T47D (cell line): ENCODE measurements at regions not wholly inside any gene's neighbourhood (a gene's known extent, or its start where the extent isn't known, plus 50 kb on each side); places are given as distances from the start of the nearest gene placed in this dataset.

Experiments
- DNase-seq, 2 experiments: peaks; one replicate each; pipeline versions ENCODE4 v3.0.0 to v3.0.0-alpha.2; 2011 to 2012; ENCODE audit warnings: low read depth in 1 of 2, low spot score in 1 of 2
- JUND ChIP-seq: IDR thresholded peaks from 2 replicates; pipeline ENCODE4 v1.6.1; 2012; ENCODE audit warnings: low read depth
- in situ Hi-C: cut with HindIII; loops from 2 replicates; pipeline ENCODE4 v1.10.0; 2016; ENCODE audit warnings: low sequenced_read_pairs, low pct_unique_long_range_greater_than_20kb

GRCh38 chr18:64718808-64719207 lies 569.9 kb upstream of the LINC00305 start:
- TF ChIP-seq JUND: no peak
- DNase-seq: no peak
- in situ Hi-C loops: no loop called here

GRCh38 chr18:64717026-64717425 lies 568.1 kb upstream of the LINC00305 start:
- in situ Hi-C loops: no loop called here
- TF ChIP-seq JUND: no peak
- DNase-seq: no peak

- in situ Hi-C loops: no loop called here
- no peak for TF ChIP-seq JUND
- DNase-seq: no peak
Observed at GRCh38 chr18:64714086-64714485, 565.2 kb upstream of the LINC00305 start.

- no peak for TF ChIP-seq JUND
- DNase-seq: no peak
- in situ Hi-C loops: no loop called here
Observed at GRCh38 chr18:64713284-64713683, 564.4 kb upstream of the LINC00305 start.

- in situ Hi-C loops: no loop called here
- no peak for DNase-seq
- no peak for TF ChIP-seq JUND
Observed at GRCh38 chr18:64712035-64712434, 563.1 kb upstream of the LINC00305 start.

GRCh38 chr18:64710105-64710861 lies 561.4 kb upstream of the LINC00305 start:
- DNase-seq: no peak
- TF ChIP-seq JUND: no peak
- in situ Hi-C loops: no loop called here

- in situ Hi-C loops: no loop called here
- DNase-seq: no peak
- TF ChIP-seq JUND: no peak
Observed at GRCh38 chr18:64707052-64707451, 558.2 kb upstream of the LINC00305 start.

GRCh38 chr18:64699081-64699480 lies 550.2 kb upstream of the LINC00305 start:
- DNase-seq: no peak
- in situ Hi-C loops: no loop called here
- TF ChIP-seq JUND: no peak

- no peak for DNase-seq
- in situ Hi-C loops: no loop called here
- TF ChIP-seq JUND: no peak
Observed at GRCh38 chr18:64695851-64696553, 547.1 kb upstream of the LINC00305 start.

- in situ Hi-C loops: no loop called here
- no peak for TF ChIP-seq JUND
- no peak for DNase-seq
Observed at GRCh38 chr18:64693766-64694165, 544.9 kb upstream of the LINC00305 start.

- DNase-seq: no peak
- in situ Hi-C loops: no loop called here
- TF ChIP-seq JUND: no peak
Observed at GRCh38 chr18:64692826-64693225, 543.9 kb upstream of the LINC00305 start.

- in situ Hi-C loops: no loop called here
- TF ChIP-seq JUND: no peak
- no peak for DNase-seq
Observed at GRCh38 chr18:64679121-64679520, 530.2 kb upstream of the LINC00305 start.

- no peak for DNase-seq
- in situ Hi-C loops: no loop called here
- TF ChIP-seq JUND: no peak
Observed at GRCh38 chr18:64678048-64678447, 529.2 kb upstream of the LINC00305 start.
